Peyer's patch (tissue), 4 donors: ENCODE measurements at regions not wholly inside any gene's neighbourhood (a gene's known extent, or its start where the extent isn't known, plus 50 kb on each side); places are given as distances from the start of the nearest gene placed in this dataset.

Experiments
- CTCF ChIP-seq, 6 experiments: fragments of 450-650 bp in 4 of 6; fragments of 200-600 bp in 2 of 6; sonication (generic) in 1 of 6; IDR thresholded peaks; one replicate each; pipeline ENCODE4 v1.5.1; 2017 to 2019; ENCODE audit warnings: antibody characterized with exemption in 6 of 6, mild to moderate bottlenecking in 3 of 6, moderate library complexity in 1 of 6
- POLR2A ChIP-seq, 2 donors: fragments of 450-650 bp; IDR thresholded peaks; one replicate each; pipeline ENCODE4 v1.5.1; 2017; ENCODE audit warnings: antibody characterized with exemption in 2 of 2, mild to moderate bottlenecking in 2 of 2, moderate library complexity in 2 of 2

GRCh38 chr6:23282252-23283021 lies 713.1 kb downstream of the HDGFL1 start:
- no peak for TF ChIP-seq CTCF (IDR thresholded peaks at IDR 0.05)
- TF ChIP-seq POLR2A (IDR thresholded peaks at IDR 0.05): no peak
